IPS-NIHi7 (cell line): ENCODE measurements at regions not wholly inside any gene's neighbourhood (a gene's known extent, or its start where the extent isn't known, plus 50 kb on each side); places are given as distances from the start of the nearest gene placed in this dataset.
"Not testable (repeated sequence)": the region's sequence is repeated elsewhere in the genome, so short reads cannot be mapped to it uniquely, and the experiment has no call there.

ENCODE experiments used
- DNase-seq: peaks from one replicate; pipeline ENCODE4 v3.0.0; 2012; ENCODE audit warnings: mixed read lengths; ENCODE audit errors: extremely low spot score

GRCh38 chr6:97677626-97678025 lies 394.6 kb upstream of the MMS22L start:
- no peak for DNase-seq

- DNase-seq: no peak
These were observed 404.9 kb upstream of the MMS22L start for GRCh38 chr6:97687916-97688315.

- DNase-seq: no peak
These were observed 406.2 kb upstream of the MMS22L start for GRCh38 chr6:97689078-97689754.

GRCh38 chr6:97697456-97697855 lies 414.4 kb upstream of the MMS22L start:
- DNase-seq: no peak

GRCh38 chr6:97701801-97702200 lies 418.8 kb upstream of the MMS22L start:
- DNase-seq: no peak

- no peak for DNase-seq
These were observed 419.2 kb upstream of the MMS22L start for GRCh38 chr6:97702248-97702647.

- no peak for DNase-seq
These were observed 420.6 kb upstream of the MMS22L start for GRCh38 chr6:97703661-97704060.

- peak; percentile 39 for DNase-seq
These were observed 422.6 kb upstream of the MMS22L start for GRCh38 chr6:97705568-97705967.

GRCh38 chr6:97712751-97713150 lies 429.7 kb upstream of the MMS22L start:
- no peak for DNase-seq

GRCh38 chr6:97714772-97715171 lies 431.8 kb upstream of the MMS22L start:
- DNase-seq: no peak

GRCh38 chr6:97717086-97717485 lies 434.1 kb upstream of the MMS22L start:
- no peak for DNase-seq

GRCh38 chr6:97726378-97726777 lies 443.4 kb upstream of the MMS22L start:
- DNase-seq: peak; percentile 49

GRCh38 chr6:97732045-97732444 lies 449.0 kb upstream of the MMS22L start:
- no peak for DNase-seq

- DNase-seq: no peak
These were observed 474.6 kb upstream of the MMS22L start for GRCh38 chr6:97757575-97757974.

- no peak for DNase-seq
These were observed 482.4 kb upstream of the MMS22L start for GRCh38 chr6:97765461-97765860.

- DNase-seq: peak; percentile 11
These were observed 488.4 kb upstream of the MMS22L start for GRCh38 chr6:97771372-97771771.

- no peak for DNase-seq
These were observed 492.0 kb upstream of the MMS22L start for GRCh38 chr6:97775012-97775411.

- peak; percentile 41 for DNase-seq
These were observed 495.4 kb upstream of the MMS22L start for GRCh38 chr6:97778290-97779038.

- not testable (repeated sequence) for DNase-seq
These were observed 496.2 kb upstream of the MMS22L start for GRCh38 chr6:97779039-97779766.

GRCh38 chr6:97790926-97791590 lies 508.0 kb upstream of the MMS22L start:
- no peak for DNase-seq

GRCh38 chr6:97805596-97805995 lies 522.6 kb upstream of the MMS22L start:
- DNase-seq: no peak

- DNase-seq: no peak
These were observed 529.9 kb upstream of the MMS22L start for GRCh38 chr6:97812940-97813339.
